ENCODE measurements at regions not wholly inside any gene's neighbourhood (a gene's known extent, or its start where the extent isn't known, plus 50 kb on each side); places are given as distances from the start of the nearest gene placed in this dataset.
A peak's percentile ranks its signal among the peaks of the same experiment; 100 is the strongest.

DNA sequence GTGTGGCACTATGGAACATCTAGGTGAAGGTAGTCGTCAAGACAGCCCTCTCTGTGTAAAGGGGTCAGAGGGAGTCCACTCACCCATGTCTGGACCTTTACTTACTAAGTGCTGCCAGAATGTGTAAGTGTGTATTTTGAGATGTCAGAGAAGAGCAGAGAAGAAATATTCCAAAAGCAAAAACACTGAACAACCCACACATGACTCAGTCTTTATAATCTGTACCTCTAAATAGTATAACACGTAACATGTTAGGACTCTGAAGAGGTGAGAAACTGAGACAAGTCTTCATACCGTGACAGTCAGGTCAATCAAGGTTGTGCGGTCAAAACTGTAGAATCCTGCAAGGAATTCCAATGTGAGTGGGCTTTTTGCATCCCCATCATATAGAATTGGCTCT is 555.2 kb downstream of the LMO4 start:
- Histone ChIP-seq H3K27me3 (ENCODE audit: insufficient read depth in 3 of 3, low read length in 2 of 3) (no peaks in the 10 kb centered on the region), H3K27ac (no peak overlapping the region), H3K4me3 (no peak overlapping the region), H3K4me1 (no peaks in the 10 kb centered on the region), H3K9me3 (no peaks in the 10 kb centered on the region), H3K36me3 (ENCODE audit: insufficient read depth in 1 of 2, low read depth in 1 of 2) (no peaks in the 10 kb centered on the region)
- 63 to 85% (median 70%) methylated on average over 4 of the region's 4 CpGs for WGBS, 3 donors
- ATAC-seq (peak in 3 of 4 donors; percentile 68 to 76 (median 73)), DNase-seq (no peak)
- TF ChIP-seq, protein P1, sequence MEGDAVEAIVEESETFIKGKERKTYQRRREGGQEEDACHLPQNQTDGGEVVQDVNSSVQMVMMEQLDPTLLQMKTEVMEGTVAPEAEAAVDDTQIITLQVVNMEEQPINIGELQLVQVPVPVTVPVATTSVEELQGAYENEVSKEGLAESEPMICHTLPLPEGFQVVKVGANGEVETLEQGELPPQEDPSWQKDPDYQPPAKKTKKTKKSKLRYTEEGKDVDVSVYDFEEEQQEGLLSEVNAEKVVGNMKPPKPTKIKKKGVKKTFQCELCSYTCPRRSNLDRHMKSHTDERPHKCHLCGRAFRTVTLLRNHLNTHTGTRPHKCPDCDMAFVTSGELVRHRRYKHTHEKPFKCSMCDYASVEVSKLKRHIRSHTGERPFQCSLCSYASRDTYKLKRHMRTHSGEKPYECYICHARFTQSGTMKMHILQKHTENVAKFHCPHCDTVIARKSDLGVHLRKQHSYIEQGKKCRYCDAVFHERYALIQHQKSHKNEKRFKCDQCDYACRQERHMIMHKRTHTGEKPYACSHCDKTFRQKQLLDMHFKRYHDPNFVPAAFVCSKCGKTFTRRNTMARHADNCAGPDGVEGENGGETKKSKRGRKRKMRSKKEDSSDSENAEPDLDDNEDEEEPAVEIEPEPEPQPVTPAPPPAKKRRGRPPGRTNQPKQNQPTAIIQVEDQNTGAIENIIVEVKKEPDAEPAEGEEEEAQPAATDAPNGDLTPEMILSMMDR (IDR thresholded peaks at IDR 0.05): no peak
- intact Hi-C loops (cut with DNase I): no loop called here

DNA sequence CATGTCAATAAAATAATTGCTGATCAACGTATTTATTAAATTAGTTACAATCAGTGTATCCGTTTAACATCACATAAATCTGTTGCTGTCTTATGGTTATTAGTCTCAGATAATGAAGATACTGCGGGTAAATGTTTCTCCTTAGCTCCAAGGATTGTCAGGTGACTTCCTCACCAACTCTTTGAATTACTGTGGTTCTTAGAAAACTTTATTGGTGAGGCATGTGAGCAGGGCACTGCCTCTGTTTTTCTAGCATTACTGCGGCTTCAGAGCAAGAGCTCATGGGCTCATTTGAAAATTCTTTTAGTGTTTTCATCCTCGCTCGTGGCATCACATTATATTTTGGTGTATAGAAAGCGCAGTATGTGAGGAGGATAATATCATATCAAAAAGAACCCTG is 555.9 kb downstream of the LMO4 start:
- no peaks in the 10 kb centered on the region for H3K9me3 ChIP-seq
- no peak for DNase-seq
- WGBS, 3 donors: 74 to 77% (median 74%) methylated on average over 7 of the region's 7 CpGs
- H3K27ac ChIP-seq: no peak overlapping the region
- no peak overlapping the region for H3K4me3 ChIP-seq
- intact Hi-C loops (cut with DNase I): no loop called here
- ATAC-seq: no peak
- H3K4me1 ChIP-seq: no peaks in the 10 kb centered on the region
- TF ChIP-seq, protein P1 (IDR thresholded peaks at IDR 0.05): no peak
- H3K27me3 ChIP-seq (ENCODE audit: insufficient read depth in 3 of 3, low read length in 2 of 3): no peaks in the 10 kb centered on the region
- no peaks in the 10 kb centered on the region for H3K36me3 ChIP-seq (ENCODE audit: insufficient read depth in 1 of 2, low read depth in 1 of 2)

DNA sequence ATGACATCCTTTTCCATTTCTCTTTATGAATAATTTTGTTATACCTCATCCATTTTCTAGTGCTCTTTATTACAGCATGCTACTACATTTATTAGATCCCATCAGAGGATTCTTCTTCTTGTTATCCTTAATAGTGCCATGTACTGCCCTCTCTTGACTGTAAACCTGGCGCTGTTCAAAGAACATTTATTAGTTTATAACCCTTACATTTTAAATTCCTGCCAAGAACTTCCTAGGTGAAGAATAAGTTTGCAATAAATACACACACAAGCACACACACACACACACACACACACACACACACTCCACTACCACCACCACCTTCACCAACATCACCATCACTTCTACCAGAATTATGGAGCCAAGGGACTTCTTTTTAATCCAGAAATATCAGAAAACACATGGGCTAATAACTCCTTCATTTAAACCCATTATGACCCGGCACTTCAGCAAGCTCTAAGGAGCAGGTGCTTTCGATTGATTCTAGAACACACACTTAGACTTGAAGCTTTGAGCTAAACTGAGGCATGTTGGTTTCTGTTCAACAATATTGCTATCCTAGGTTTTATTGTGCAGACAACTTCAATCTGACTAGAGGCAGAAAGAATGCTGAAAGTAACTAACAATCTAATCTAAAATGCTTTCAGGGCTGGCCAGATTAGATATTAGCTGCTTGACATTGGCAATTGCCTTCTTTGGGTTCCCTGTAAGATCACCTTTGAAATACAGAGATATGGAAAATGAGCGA is 556.8 kb downstream of the LMO4 start:
- H3K27me3 ChIP-seq (ENCODE audit: insufficient read depth in 3 of 3, low read length in 2 of 3): no peaks in the 10 kb centered on the region
- no peak for DNase-seq
- ATAC-seq: no peak
- no peaks in the 10 kb centered on the region for H3K36me3 ChIP-seq (ENCODE audit: insufficient read depth in 1 of 2, low read depth in 1 of 2)
- H3K4me1 ChIP-seq: no peaks in the 10 kb centered on the region
- intact Hi-C loops (cut with DNase I): no loop called here
- H3K4me3 ChIP-seq: no peak overlapping the region
- TF ChIP-seq, protein P1 (IDR thresholded peaks at IDR 0.05): no peak
- H3K27ac ChIP-seq: no peak overlapping the region
- WGBS, 3 donors: 88 to 93% (median 89%) methylated on average over 4 of the region's 4 CpGs
- H3K9me3 ChIP-seq: no peaks in the 10 kb centered on the region

DNA sequence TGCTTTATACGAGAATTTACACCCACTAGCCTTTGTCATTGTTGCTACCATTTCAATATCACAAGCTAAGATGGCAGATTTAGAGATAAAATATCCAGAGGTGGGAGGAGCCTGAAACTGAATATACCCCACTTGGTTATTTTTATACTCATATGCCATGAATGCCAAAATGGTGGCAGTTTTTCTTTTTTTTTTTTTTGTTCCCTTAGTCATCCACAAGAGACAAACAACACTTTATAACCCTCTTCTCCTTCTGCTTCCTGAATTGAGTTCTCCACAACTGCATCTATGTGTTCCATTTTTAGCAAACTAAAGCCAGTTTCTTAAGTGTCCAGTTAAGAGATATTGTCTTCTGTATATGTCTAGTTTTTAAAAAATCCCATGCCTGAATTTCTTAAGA is 558.4 kb downstream of the LMO4 start:
- DNase-seq (no peak), ATAC-seq (peak in 2 of 4 donors; percentile 23 to 64)
- Histone ChIP-seq H3K4me1 (no peaks in the 10 kb centered on the region), H3K9me3 (no peaks in the 10 kb centered on the region), H3K27me3 (ENCODE audit: insufficient read depth in 3 of 3, low read length in 2 of 3) (no peaks in the 10 kb centered on the region), H3K27ac (no peak overlapping the region), H3K36me3 (ENCODE audit: insufficient read depth in 1 of 2, low read depth in 1 of 2) (no peaks in the 10 kb centered on the region), H3K4me3 (no peak overlapping the region)
- TF ChIP-seq, protein P1 (IDR thresholded peaks at IDR 0.05): no peak
- intact Hi-C loops (cut with DNase I): no loop called here
- 72 to 83% (median 81%) methylated on average over 1 of the region's 1 CpG for WGBS, 3 donors

DNA sequence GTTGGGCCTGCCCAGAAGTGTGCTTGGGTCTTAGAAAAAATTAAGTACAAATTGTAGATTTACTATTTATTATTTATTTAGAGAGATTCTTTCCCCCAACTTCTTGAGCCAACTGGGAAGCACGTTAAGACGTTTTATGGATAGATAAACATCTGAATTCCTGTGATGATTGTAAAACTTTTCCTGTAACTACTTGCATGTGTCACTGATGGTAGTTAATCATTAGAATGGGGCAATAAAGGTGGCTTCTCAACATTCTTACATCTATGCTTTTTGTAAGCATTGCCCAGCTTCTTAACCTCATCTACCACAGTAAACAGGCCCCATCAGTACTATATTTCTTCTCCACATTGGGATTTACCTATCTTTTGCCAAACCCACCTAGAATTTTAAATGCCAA is 559.8 kb downstream of the LMO4 start:
- H3K4me3 ChIP-seq: no peak overlapping the region
- intact Hi-C loops (cut with DNase I): no loop called here
- no peaks in the 10 kb centered on the region for H3K36me3 ChIP-seq (ENCODE audit: insufficient read depth in 1 of 2, low read depth in 1 of 2)
- DNase-seq: no peak
- WGBS, 3 donors: 46 to 56% (median 51%) methylated on average over 2 of the region's 2 CpGs
- H3K4me1 ChIP-seq: no peaks in the 10 kb centered on the region
- no peaks in the 10 kb centered on the region for H3K9me3 ChIP-seq
- H3K27ac ChIP-seq: no peak overlapping the region
- peaks cover 0 to 3% (median 0%) of the 10 kb centered on the region in 3 donors for H3K27me3 ChIP-seq (ENCODE audit: insufficient read depth in 3 of 3, low read length in 2 of 3)
- TF ChIP-seq, protein P1 (IDR thresholded peaks at IDR 0.05): no peak
- ATAC-seq: no peak
